ENCODE measurements at regions not wholly inside any gene's neighbourhood (a gene's known extent, or its start where the extent isn't known, plus 50 kb on each side); places are given as distances from the start of the nearest gene placed in this dataset.

DNA sequence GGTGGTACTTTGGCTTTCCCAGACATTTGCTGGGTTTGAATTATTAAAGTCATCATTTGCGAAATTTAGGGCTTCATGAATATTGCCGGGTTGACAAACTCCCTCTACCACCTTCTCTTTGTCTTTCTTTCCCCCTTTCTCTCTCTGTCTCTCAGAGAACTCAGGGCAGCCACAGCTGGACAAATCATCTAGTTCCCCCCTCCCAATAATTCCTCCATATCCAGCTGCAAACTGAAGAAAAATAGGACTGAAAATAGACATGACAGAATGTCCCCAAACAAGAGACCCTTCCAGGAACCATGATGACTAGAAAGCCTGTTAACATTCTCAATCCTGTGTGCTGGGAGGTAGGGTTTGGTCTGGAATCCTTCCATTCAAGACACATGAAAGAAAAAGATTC, 67.1 kb upstream of the TBX5 start:
- TF ChIP-seq ARNTL (CRISPR knock-in tag; IDR thresholded peaks at IDR 0.05; ENCODE audit: borderline replicate concordance, low read depth) (no peak), RARB (CRISPR knock-in tag; IDR thresholded peaks at IDR 0.05) (no peak)
- TF ChIP-seq, protein P1, sequence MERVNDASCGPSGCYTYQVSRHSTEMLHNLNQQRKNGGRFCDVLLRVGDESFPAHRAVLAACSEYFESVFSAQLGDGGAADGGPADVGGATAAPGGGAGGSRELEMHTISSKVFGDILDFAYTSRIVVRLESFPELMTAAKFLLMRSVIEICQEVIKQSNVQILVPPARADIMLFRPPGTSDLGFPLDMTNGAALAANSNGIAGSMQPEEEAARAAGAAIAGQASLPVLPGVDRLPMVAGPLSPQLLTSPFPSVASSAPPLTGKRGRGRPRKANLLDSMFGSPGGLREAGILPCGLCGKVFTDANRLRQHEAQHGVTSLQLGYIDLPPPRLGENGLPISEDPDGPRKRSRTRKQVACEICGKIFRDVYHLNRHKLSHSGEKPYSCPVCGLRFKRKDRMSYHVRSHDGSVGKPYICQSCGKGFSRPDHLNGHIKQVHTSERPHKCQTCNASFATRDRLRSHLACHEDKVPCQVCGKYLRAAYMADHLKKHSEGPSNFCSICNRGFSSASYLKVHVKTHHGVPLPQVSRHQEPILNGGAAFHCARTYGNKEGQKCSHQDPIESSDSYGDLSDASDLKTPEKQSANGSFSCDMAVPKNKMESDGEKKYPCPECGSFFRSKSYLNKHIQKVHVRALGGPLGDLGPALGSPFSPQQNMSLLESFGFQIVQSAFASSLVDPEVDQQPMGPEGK (CRISPR knock-in tag; IDR thresholded peaks at IDR 0.05; ENCODE audit: borderline replicate concordance), result no peak

Measured in SK-N-SH treated with all-trans-retinoic acid at 6 μM for 48 hours (cell line).